Nephron (organoid): ENCODE measurements at regions not wholly inside any gene's neighbourhood (a gene's known extent, or its start where the extent isn't known, plus 50 kb on each side); places are given as distances from the start of the nearest gene placed in this dataset.
A peak's percentile ranks its signal among the peaks of the same experiment; 100 is the strongest.

Source experiments
- H3K27ac Mint-ChIP-seq, 3 experiments: 2 replicates each; pipeline ENCODE4 v1.8.0; 2020; ENCODE audit warnings: mixed read lengths in 3 of 3, mild to moderate bottlenecking in 2 of 3, moderate library complexity in 1 of 3
- H3K27me3 Mint-ChIP-seq: 2 replicates; pipeline ENCODE4 v1.8.0; 2021; ENCODE audit warnings: low read depth, mild to moderate bottlenecking, moderate library complexity, mixed read lengths
- H3K36me3 Mint-ChIP-seq: 2 replicates; pipeline ENCODE4 v1.8.0; 2020; ENCODE audit warnings: low read depth, mixed read lengths
- H3K4me1 Mint-ChIP-seq: 2 replicates; pipeline ENCODE4 v1.8.0; 2020; ENCODE audit warnings: mixed read lengths
- H3K4me3 Mint-ChIP-seq, 3 experiments: 2 replicates each; pipeline ENCODE4 v1.8.0; 2020; ENCODE audit warnings: mild to moderate bottlenecking in 3 of 3, mixed read lengths in 3 of 3, moderate library complexity in 2 of 3
- H3K9me3 Mint-ChIP-seq: 2 replicates; pipeline ENCODE4 v1.8.0; 2020; ENCODE audit warnings: mixed read lengths
- CTCF ChIP-seq, 3 experiments: fragments of 200-600 bp; sonication (generic); IDR thresholded peaks; one replicate each; pipeline ENCODE4 v1.5.0; 2021; ENCODE audit warnings: antibody characterized with exemption in 3 of 3; ENCODE audit not compliant: unreplicated experiment in 3 of 3

GRCh38 chr9:135280666-135281065, 193.2 kb downstream of the OLFM1 start:
- no peaks in the 10 kb centered on the region for H3K9me3 Mint-ChIP-seq
- no peak overlapping the region for H3K4me3 Mint-ChIP-seq
- no peaks in the 10 kb centered on the region for H3K36me3 Mint-ChIP-seq
- peaks cover 25% of the 10 kb centered on the region for H3K27me3 Mint-ChIP-seq
- peaks cover 11% of the 10 kb centered on the region for H3K4me1 Mint-ChIP-seq
- TF ChIP-seq CTCF (IDR thresholded peaks at IDR 0.05; ENCODE audit: unreplicated experiment in 3 of 3): no peak
- no peak overlapping the region for H3K27ac Mint-ChIP-seq

DNA sequence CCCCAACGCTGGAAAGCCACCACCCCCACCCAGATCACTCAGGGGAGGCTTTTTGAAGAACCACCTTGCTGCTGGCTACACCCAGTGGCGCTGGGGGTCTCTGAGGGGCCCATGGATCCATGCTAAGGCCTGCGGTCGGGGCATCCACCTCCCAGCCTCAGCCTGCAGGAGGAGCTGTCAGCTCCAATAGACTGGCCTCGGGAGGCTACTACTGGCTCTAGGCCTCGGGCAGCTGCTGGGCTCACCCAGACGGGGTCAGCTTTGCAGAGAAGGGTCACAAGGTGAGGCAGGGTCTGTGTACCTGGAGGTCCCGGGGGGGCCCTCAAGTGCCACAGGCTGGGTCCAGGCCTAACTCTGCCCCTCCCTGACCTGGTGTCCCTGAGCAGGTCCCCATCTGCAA, 193.7 kb downstream of the OLFM1 start:
- H3K27ac Mint-ChIP-seq: no peak overlapping the region
- H3K4me1 Mint-ChIP-seq: peaks cover 11% of the 10 kb centered on the region
- no peak overlapping the region for H3K4me3 Mint-ChIP-seq
- H3K9me3 Mint-ChIP-seq: no peaks in the 10 kb centered on the region
- no peak for TF ChIP-seq CTCF (IDR thresholded peaks at IDR 0.05; ENCODE audit: unreplicated experiment in 3 of 3)
- H3K36me3 Mint-ChIP-seq: no peaks in the 10 kb centered on the region
- peaks cover 25% of the 10 kb centered on the region for H3K27me3 Mint-ChIP-seq

DNA sequence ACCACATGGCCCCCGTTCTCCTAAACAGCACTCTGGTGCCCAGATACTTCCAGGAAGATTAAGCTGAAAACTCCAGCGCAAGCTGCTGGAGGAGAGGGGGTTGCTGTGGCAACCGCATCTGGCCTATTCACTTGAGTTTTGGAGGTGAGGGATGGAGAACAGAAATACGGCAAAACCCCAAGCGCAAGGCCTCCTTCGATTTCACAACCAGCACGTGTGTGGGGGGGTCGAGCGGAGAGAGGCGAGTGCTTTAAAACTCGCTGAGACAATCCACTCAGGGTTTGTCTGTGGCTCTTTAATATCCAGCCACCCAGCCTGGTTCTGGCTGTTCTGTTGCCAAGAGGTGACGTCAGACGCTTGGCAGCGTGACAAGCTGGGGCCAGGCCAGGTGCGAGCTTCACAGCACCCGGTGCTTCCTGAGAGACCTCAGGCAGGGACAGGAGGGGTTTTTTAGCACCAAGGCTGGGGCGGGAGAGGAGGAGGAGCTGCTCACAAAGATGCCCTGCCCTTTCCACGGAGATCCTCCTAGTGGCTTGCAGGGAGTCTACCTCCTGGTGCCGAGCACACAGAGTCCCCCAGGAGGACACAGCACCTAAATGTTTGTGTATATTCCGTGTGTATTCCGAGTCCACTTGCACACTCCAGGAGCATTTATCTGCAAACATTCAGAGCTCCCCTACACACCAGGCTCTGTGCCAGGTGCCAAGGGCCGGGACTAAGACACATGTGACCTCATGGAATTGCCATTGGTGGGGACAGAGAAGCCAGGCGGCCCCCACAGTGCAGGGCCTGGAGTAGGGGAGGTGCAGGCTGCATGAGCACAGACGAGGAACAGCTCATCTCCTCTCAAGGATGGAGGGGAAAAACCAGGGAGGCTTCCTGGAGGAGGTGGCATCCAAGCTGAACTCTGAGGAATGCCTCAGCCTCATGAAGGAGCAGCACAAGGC, 194.6 kb downstream of the OLFM1 start:
- Mint-ChIP-seq H3K36me3 (no peaks in the 10 kb centered on the region), H3K9me3 (no peaks in the 10 kb centered on the region), H3K4me3 (no peak overlapping the region), H3K4me1 (peaks cover 11% of the 10 kb centered on the region), H3K27ac (peak overlapping the region in 1 of 3 experiments; percentile 41), H3K27me3 (peaks cover 25% of the 10 kb centered on the region)
- no peak for TF ChIP-seq CTCF (IDR thresholded peaks at IDR 0.05; ENCODE audit: unreplicated experiment in 3 of 3)

DNA sequence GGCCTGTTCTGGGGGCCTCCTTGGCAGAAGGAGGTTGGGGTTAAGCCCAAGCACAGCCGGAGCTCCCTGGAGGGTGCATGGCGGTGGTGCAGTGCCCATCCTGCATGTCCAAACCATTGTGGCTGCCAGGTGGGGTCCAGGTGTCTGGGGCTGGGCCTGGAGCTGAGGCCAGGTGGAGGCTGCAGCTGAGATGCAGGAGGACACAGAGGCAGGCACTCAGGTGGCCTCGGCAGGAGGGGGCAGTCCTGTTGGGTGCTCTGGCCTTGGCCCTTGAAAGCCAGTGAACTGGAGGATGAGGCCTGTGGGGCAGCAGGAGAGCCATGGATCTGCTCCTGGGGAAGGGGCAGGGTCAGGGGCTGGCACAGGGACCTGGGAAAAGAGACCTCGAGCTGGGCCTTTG, 195.3 kb downstream of the OLFM1 start:
- H3K4me1 Mint-ChIP-seq: peaks cover 11% of the 10 kb centered on the region
- no peak for TF ChIP-seq CTCF (IDR thresholded peaks at IDR 0.05; ENCODE audit: unreplicated experiment in 3 of 3)
- no peaks in the 10 kb centered on the region for H3K36me3 Mint-ChIP-seq
- H3K27me3 Mint-ChIP-seq: peaks cover 27% of the 10 kb centered on the region
- no peak overlapping the region for H3K4me3 Mint-ChIP-seq
- no peaks in the 10 kb centered on the region for H3K9me3 Mint-ChIP-seq
- H3K27ac Mint-ChIP-seq: no peak overlapping the region

GRCh38 chr9:135283671-135284070, 195.9 kb upstream of the PPP1R26 start:
- H3K27ac Mint-ChIP-seq: no peak overlapping the region
- TF ChIP-seq CTCF (IDR thresholded peaks at IDR 0.05; ENCODE audit: unreplicated experiment in 3 of 3): no peak
- H3K4me3 Mint-ChIP-seq: no peak overlapping the region
- H3K9me3 Mint-ChIP-seq: no peaks in the 10 kb centered on the region
- H3K27me3 Mint-ChIP-seq: peaks cover 32% of the 10 kb centered on the region
- H3K36me3 Mint-ChIP-seq: no peaks in the 10 kb centered on the region
- H3K4me1 Mint-ChIP-seq: peaks cover 11% of the 10 kb centered on the region
